ENCODE measurements at regions not wholly inside any gene's neighbourhood (a gene's known extent, or its start where the extent isn't known, plus 50 kb on each side); places are given as distances from the start of the nearest gene placed in this dataset.

DNA sequence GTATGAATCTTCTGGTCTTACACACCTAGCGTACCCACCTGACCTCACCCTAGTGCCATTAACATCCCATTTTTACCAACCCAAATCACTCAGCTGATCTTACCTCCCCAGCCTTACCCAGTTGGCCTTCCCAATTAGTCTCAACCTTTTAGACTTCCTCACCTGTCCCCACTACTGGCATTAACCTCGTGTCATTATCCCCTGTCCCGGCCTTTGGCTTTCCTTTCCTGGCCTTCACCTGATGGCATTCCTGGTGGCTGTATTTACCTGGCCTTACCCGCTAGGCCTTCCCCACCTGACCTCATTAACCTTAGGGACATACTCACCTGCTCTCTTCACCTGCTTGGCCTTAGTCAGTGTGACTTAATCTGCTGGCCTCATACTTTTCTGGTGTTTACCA lies 104.1 kb downstream of the IL12A start:
- Histone ChIP-seq H3K9me3 (ENCODE audit: control insufficient read depth in 4 of 4, low read length in 3 of 4) (no peaks in the 10 kb centered on the region), H3K4me3 (ENCODE audit: low read depth in 1 of 3, low read length in 3 of 3) (no peak overlapping the region), H3K27me3 (ENCODE audit: control insufficient read depth in 4 of 4, insufficient read depth in 4 of 4, low read length in 3 of 4) (peaks cover 0 to 2% (median 0%) of the 10 kb centered on the region in 4 donors), H3K27ac (ENCODE audit: low read depth in 1 of 2, low read length in 2 of 2) (no peak overlapping the region), H3K9ac (ENCODE audit: low read depth in 1 of 2, low read length in 2 of 2) (no peak overlapping the region), H3K4me1 (ENCODE audit: control insufficient read depth in 4 of 4, insufficient read depth in 4 of 4, low read length in 3 of 4) (peaks cover 0 to 10% (median 8%) of the 10 kb centered on the region in 4 donors), H3K36me3 (ENCODE audit: control insufficient read depth in 4 of 4, insufficient read depth in 3 of 4, low read depth in 1 of 4, low read length in 3 of 4) (no peaks in the 10 kb centered on the region)
- no peak for TF ChIP-seq FOXA2 (IDR thresholded peaks at IDR 0.05)
- TF ChIP-seq HNF4A (conservative IDR thresholded peaks at IDR 0.05): no peak
- no peak for TF ChIP-seq NR2F2 (IDR thresholded peaks at IDR 0.05)
- TF ChIP-seq MAX (IDR thresholded peaks at IDR 0.05): no peak
- TF ChIP-seq HNF4G (IDR thresholded peaks at IDR 0.05): no peak
- TF ChIP-seq, protein P1, sequence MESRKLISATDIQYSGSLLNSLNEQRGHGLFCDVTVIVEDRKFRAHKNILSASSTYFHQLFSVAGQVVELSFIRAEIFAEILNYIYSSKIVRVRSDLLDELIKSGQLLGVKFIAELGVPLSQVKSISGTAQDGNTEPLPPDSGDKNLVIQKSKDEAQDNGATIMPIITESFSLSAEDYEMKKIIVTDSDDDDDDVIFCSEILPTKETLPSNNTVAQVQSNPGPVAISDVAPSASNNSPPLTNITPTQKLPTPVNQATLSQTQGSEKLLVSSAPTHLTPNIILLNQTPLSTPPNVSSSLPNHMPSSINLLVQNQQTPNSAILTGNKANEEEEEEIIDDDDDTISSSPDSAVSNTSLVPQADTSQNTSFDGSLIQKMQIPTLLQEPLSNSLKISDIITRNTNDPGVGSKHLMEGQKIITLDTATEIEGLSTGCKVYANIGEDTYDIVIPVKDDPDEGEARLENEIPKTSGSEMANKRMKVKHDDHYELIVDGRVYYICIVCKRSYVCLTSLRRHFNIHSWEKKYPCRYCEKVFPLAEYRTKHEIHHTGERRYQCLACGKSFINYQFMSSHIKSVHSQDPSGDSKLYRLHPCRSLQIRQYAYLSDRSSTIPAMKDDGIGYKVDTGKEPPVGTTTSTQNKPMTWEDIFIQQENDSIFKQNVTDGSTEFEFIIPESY (IDR thresholded peaks at IDR 0.05): no peak
- TF ChIP-seq RXRA (IDR thresholded peaks at IDR 0.05): no peak
- no peak for TF ChIP-seq FOXA1 (IDR thresholded peaks at IDR 0.05)
- no peak for TF ChIP-seq YY1 (IDR thresholded peaks at IDR 0.05)
- no peak for TF ChIP-seq GABPA (IDR thresholded peaks at IDR 0.05 in 1 of 2, conservative IDR thresholded peaks at IDR 0.05 in 1 of 2)
- TF ChIP-seq, protein P2, sequence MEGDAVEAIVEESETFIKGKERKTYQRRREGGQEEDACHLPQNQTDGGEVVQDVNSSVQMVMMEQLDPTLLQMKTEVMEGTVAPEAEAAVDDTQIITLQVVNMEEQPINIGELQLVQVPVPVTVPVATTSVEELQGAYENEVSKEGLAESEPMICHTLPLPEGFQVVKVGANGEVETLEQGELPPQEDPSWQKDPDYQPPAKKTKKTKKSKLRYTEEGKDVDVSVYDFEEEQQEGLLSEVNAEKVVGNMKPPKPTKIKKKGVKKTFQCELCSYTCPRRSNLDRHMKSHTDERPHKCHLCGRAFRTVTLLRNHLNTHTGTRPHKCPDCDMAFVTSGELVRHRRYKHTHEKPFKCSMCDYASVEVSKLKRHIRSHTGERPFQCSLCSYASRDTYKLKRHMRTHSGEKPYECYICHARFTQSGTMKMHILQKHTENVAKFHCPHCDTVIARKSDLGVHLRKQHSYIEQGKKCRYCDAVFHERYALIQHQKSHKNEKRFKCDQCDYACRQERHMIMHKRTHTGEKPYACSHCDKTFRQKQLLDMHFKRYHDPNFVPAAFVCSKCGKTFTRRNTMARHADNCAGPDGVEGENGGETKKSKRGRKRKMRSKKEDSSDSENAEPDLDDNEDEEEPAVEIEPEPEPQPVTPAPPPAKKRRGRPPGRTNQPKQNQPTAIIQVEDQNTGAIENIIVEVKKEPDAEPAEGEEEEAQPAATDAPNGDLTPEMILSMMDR (IDR thresholded peaks at IDR 0.05; ENCODE audit: low read depth, low read length, missing input control): no peak
- TF ChIP-seq JUND (IDR thresholded peaks at IDR 0.05): no peak
- 95% methylated on average over 4 of the region's 4 CpGs for WGBS
- DNase-seq (ENCODE audit: low spot score): no peak

DNA sequence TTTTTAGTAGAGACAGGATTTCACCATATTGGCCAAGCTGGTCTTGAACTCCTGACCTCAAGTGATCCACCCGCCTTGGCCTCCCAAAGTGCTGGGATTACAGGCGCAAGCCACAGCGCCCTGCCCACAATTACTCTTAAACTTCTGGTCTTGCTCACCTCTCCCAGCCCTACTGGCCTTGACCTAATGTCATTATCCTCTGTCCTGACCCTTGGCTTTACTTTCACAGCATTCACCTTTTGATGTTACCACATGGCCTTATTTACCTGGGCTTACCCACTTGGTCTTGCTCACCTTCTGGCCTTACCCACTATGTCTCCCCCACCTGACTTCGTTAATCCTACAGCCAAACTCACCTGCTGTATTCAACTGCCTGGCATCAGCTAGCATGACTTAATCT lies 105.9 kb downstream of the IL12A start:
- no peak overlapping the region for H3K4me3 ChIP-seq (ENCODE audit: low read depth in 1 of 3, low read length in 3 of 3)
- H3K27ac ChIP-seq (ENCODE audit: low read depth in 1 of 2, low read length in 2 of 2): no peak overlapping the region
- peak; percentile 63 to 70 for TF ChIP-seq RXRA (IDR thresholded peaks at IDR 0.05)
- TF ChIP-seq RAD21 (IDR thresholded peaks at IDR 0.05): no peak
- TF ChIP-seq, protein P1 (IDR thresholded peaks at IDR 0.05): no peak
- peak; percentile 25 to 35 for TF ChIP-seq HNF4A (conservative IDR thresholded peaks at IDR 0.05)
- no peak for TF ChIP-seq MAX (IDR thresholded peaks at IDR 0.05)
- no peak for DNase-seq (ENCODE audit: low spot score)
- no peaks in the 10 kb centered on the region for H3K4me1 ChIP-seq (ENCODE audit: control insufficient read depth in 4 of 4, insufficient read depth in 4 of 4, low read length in 3 of 4)
- H3K9me3 ChIP-seq (ENCODE audit: control insufficient read depth in 4 of 4, low read length in 3 of 4): no peaks in the 10 kb centered on the region
- H3K9ac ChIP-seq (ENCODE audit: low read depth in 1 of 2, low read length in 2 of 2): no peak overlapping the region
- peaks cover 0 to 2% (median 0%) of the 10 kb centered on the region in 4 donors for H3K27me3 ChIP-seq (ENCODE audit: control insufficient read depth in 4 of 4, insufficient read depth in 4 of 4, low read length in 3 of 4)
- H3K36me3 ChIP-seq (ENCODE audit: control insufficient read depth in 4 of 4, insufficient read depth in 3 of 4, low read depth in 1 of 4, low read length in 3 of 4): no peaks in the 10 kb centered on the region
- WGBS: 90% methylated on average over 4 of the region's 4 CpGs

All from liver (tissue), 8 donors.